RWPE1 (cell line): ENCODE measurements at regions not wholly inside any gene's neighbourhood (a gene's known extent, or its start where the extent isn't known, plus 50 kb on each side); places are given as distances from the start of the nearest gene placed in this dataset.
"Not testable (repeated sequence)": the region's sequence is repeated elsewhere in the genome, so short reads cannot be mapped to it uniquely, and the experiment has no call there.

Experiments used
- CTCF ChIA-PET: fragments of 350-600 bp; sonication (Branson Sonifier 250); formaldehyde crosslinking; extraction: SDS; loops from one replicate; lab custom pipeline; 2021; lab: Yijun Ruan, JAX
- POLR2A ChIA-PET: fragments of 400-600 bp; formaldehyde crosslinking; extraction: SDS; loops from one replicate; lab custom pipeline; 2020; ENCODE audit warnings: antibody characterized with exemption; ENCODE audit not compliant: low non-redundant PET; lab: Yijun Ruan, JAX
- DNase-seq: peaks from one replicate; pipeline ENCODE4 v3.0.0; 2012; ENCODE audit warnings: low spot score
- H3K27ac ChIP-seq: fragments of 450-650 bp; 2 replicates; pipeline ENCODE4 v1.5.1; 2017
- TF ChIP-seq, protein P1 (sequence below): fragments of 450-650 bp; conservative IDR thresholded peaks from 2 replicates; pipeline ENCODE4 v1.5.1; 2017; ENCODE audit warnings: low read depth, mild to moderate bottlenecking

DNA sequence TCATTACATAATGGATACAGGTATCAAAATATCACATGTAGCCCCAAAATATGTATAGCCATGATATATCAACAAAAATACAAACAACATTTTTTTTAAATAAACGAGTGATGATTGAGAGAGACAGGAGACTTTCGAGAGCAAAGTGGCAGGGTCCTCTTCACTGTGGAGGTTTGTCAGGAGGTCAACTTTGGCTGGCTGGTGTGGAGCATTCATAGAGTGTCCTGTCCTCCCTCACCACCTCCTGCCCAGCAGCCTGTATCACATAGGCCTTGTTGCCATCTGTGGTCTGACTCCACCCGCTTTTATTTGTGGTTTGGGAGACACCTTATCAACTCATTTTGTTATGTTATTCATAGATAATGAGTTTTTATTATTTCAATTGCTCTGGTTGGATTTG is 206.9 kb downstream of the SYK start:
- H3K27ac ChIP-seq, result no peak overlapping the region
- CTCF ChIA-PET, result no interaction called here
- TF ChIP-seq, protein P1, sequence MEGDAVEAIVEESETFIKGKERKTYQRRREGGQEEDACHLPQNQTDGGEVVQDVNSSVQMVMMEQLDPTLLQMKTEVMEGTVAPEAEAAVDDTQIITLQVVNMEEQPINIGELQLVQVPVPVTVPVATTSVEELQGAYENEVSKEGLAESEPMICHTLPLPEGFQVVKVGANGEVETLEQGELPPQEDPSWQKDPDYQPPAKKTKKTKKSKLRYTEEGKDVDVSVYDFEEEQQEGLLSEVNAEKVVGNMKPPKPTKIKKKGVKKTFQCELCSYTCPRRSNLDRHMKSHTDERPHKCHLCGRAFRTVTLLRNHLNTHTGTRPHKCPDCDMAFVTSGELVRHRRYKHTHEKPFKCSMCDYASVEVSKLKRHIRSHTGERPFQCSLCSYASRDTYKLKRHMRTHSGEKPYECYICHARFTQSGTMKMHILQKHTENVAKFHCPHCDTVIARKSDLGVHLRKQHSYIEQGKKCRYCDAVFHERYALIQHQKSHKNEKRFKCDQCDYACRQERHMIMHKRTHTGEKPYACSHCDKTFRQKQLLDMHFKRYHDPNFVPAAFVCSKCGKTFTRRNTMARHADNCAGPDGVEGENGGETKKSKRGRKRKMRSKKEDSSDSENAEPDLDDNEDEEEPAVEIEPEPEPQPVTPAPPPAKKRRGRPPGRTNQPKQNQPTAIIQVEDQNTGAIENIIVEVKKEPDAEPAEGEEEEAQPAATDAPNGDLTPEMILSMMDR, result no peak
- DNase-seq, result no peak
- POLR2A ChIA-PET, result no interaction called here

DNA sequence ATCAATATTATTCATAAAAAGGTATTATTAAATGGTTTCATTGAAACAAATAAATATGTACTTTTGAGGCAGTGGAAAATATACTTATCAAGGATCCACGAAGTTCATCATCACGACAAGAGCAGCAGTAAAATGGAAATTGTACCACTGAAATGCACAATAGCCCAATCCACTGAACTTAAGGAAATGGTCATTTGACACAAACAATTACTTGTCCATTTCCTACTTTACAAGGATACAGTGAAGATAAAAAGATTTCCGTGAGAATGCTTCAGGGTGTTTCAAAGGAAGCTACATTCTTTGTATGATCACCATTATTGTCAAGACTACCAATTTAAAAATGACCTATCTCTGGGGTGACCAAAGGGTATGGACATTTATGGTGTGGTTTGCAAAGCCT is 210.3 kb downstream of the SYK start:
- no peak for DNase-seq
- CTCF ChIA-PET, result interaction anchor here (0.6 kb wide), 1 partner anchor 135 kb away, joined by 3 read pairs; no protein-coding TSS in a partner anchor
- TF ChIP-seq, protein P1, result no peak

DNA sequence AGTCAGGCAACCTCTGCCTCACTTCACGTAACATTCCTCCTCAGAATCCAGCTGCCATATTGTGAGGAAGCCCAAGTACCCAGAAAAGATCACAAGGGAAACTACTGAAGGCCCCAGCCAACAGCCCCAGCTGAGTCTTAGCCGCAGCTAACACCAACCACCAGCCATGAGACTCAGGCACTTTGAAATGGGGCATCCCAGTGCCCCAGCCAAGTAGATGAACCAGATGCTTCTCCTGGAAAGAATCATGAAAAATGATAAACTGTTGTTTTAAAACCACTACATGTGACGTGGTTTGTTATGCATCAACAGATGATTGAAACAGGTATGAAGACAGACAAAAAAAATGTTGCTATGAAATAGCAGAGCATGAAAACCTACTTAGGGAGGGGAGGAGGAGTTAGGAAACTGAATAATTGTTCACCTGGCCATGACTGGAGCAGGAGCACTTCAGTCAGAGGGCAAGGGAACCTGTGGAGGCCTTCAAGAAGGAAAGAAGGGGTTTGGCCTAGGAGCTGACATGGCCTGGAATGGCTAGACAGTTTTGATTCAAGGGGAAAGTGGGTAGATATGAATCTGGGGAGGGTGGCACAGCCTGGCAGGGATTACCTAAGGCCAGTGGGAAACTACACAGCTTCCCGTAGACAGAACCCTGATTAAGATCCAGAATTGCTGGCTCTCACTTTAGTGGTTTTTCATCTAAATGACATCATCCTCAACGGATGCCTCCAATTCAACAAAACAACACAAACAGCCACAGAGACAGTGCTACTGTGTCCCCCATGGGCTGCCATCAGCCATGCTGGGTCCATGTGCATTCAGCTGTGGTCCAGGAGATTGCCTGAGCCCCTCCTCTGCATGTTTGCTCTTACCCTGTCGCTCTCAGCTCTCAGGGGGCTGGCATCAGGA is 211.6 kb downstream of the SYK start:
- ChIA-PET POLR2A (no interaction called here), CTCF (interaction anchor here (0.5 kb wide), 1 partner anchor 232 kb away, joined by 3 read pairs; no protein-coding TSS in a partner anchor)
- TF ChIP-seq, protein P1, result no peak

More for the DNA sequence above, 210.3 kb downstream of the SYK start:
- no peak overlapping the region for H3K27ac ChIP-seq
- POLR2A ChIA-PET, result no interaction called here

DNA sequence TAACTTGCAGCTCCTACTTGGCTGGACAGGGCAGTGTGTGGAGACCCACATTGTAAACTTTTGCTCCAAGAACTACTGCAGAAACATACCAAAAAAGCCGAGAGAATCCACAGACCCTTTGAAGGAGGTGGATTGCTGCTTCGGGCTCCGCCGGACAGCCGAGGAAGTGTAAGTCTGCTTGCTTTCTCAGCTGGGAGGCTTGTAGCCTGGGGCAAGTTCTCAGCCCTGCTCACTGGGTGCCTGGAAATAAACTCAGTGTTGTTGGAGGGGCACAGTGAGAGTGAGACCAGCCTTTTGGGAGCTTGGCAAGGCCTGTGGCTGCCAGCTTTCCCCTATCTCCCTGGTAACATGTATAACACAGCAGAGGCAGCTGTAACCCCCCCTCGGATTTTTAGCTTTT is 215.6 kb downstream of the SYK start:
- no peak overlapping the region for H3K27ac ChIP-seq
- DNase-seq, result no peak
- CTCF ChIA-PET, result interaction anchor here (1.0 kb wide), 1 partner anchor 102 kb away, joined by 5 read pairs; no protein-coding TSS in a partner anchor
- POLR2A ChIA-PET, result no interaction called here
- TF ChIP-seq, protein P1, result no peak

More for the DNA sequence above, 211.6 kb downstream of the SYK start:
- no peak overlapping the region for H3K27ac ChIP-seq
- no peak for DNase-seq

DNA sequence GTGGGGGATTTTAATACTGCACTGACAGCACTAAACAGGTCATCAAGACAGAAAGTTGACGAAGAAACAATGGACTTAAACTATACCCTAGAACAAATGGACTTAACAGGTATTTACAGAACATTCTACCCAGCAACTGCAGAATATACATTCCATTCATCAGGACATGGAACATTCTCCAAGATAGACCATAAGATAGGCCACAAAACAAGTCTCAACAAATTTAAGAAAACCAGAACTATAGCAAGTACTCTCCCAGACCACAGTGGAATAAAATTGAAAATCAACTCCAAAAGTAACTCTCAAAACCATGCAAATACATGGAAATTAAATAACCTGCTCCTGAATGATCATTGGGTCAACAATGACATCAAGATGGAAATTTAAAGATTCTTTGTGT is 218.3 kb downstream of the SYK start:
- CTCF ChIA-PET, POLR2A ChIA-PET, DNase-seq, H3K27ac ChIP-seq: not testable (repeated sequence)

DNA sequence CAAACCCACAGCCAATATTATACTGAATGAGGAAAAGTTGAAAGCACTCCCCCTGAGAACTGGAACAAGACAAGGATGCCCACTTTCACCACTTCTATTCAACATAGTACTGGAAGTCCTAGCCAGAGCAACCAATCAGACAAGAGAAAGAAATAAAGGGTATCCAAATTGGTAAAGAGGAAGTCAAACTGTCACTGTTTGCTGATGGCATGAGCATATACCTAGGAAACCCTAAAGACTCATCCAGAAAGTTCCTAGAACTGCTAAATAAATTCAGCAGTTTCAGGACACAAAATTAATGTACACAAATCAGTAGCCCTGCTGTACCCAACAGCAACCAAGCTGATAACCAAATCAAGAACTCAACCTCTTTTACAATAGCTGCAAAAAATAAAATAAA is 220.0 kb downstream of the SYK start:
- POLR2A ChIA-PET, CTCF ChIA-PET, DNase-seq: not testable (repeated sequence)

DNA sequence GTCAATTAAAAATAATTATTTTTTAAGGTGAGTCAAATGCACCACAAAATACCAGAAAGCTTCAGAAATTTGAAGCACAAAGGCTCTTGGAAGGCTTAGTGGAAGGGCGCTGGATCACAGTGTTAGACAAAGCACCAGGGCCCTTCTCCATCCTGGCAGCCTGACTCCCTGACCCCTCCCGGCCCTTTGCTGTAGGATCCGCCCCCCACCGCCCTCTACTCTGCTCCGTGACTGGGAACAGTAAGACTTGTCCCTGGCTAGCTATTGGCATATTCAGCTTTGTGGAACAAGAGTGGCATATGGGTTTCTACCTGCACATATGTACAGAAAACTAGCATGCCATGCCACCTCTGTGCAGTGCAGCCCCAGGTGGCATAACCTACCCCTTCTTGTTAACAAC is 222.1 kb downstream of the SYK start:
- TF ChIP-seq, protein P1, result no peak
- DNase-seq, result no peak
- no peak overlapping the region for H3K27ac ChIP-seq
- ChIA-PET POLR2A (no interaction called here), CTCF (no interaction called here)

More for the DNA sequence above, 220.0 kb downstream of the SYK start:
- not testable (repeated sequence) for H3K27ac ChIP-seq
